Activated CD4-positive, alpha-beta T cell treated with anti-CD3 and anti-CD28 coated beads, Interleukin-2, amount 50 U/mL, for 48 hours (primary cell): ENCODE measurements at regions not wholly inside any gene's neighbourhood (a gene's known extent, or its start where the extent isn't known, plus 50 kb on each side); places are given as distances from the start of the nearest gene placed in this dataset.
"Not testable (repeated sequence)": the region's sequence is repeated elsewhere in the genome, so short reads cannot be mapped to it uniquely, and the experiment has no call there.

Experiments
- DNase-seq, 2 experiments: peaks; one replicate each; pipeline ENCODE4 v3.0.0-alpha.2; 2020

- DNase-seq, result not testable (repeated sequence)
Observed at GRCh38 chr3:81812098-81812497, 50.7 kb upstream of the GBE1 start.
